ENCODE measurements at regions not wholly inside any gene's neighbourhood (a gene's known extent, or its start where the extent isn't known, plus 50 kb on each side); places are given as distances from the start of the nearest gene placed in this dataset.
A peak's percentile ranks its signal among the peaks of the same experiment; 100 is the strongest.

DNA sequence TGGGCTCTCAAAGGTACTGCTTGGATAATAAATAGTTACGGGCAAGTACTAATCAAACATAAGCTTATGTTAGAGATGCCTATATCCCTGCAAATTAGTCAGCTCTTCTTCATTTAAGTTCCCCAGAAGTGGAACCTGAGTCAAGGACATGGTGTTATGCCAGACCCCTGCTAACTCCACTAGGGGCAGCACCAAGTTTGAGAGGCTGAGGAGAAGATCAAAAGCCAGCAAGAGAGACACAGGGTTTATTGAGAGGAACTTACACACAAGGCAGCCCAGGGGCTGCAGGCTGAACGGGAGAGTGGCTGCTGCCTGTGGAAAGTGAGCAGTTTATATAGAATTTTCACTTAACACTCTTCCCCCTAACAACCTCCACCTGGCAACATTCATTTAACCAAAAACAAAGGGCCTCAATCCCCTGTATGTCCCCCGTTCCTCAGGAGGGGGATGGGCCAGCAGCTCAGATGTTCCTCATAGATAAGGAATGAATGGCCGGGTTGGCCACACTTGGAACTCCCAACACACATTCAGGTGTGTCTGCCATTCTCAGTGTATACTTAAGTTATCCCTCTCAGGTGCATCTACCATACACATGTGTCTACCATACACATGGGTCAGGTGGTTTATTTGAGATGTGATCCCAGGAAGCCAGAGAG lies 62.6 kb upstream of the GHITM start:
- DNase-seq: no peak
- Histone ChIP-seq H3K27me3 (no peaks in the 10 kb centered on the region), H3K9me3 (no peaks in the 10 kb centered on the region), H3K4me3 (replicated peaks in 1 of 3) (no peak overlapping the region), H3K27ac (peak overlapping the region in 1 of 3 donors; percentile 30), H3K36me3 (no peaks in the 10 kb centered on the region), H3K4me1 (peaks cover 16 to 25% of the 10 kb centered on the region in 2 donors)
- intact Hi-C loops (cut with DNase I): no loop called here
- WGBS, 2 donors: 63 to 75% methylated on average over 4 of the region's 4 CpGs
- TF ChIP-seq, protein P1, sequence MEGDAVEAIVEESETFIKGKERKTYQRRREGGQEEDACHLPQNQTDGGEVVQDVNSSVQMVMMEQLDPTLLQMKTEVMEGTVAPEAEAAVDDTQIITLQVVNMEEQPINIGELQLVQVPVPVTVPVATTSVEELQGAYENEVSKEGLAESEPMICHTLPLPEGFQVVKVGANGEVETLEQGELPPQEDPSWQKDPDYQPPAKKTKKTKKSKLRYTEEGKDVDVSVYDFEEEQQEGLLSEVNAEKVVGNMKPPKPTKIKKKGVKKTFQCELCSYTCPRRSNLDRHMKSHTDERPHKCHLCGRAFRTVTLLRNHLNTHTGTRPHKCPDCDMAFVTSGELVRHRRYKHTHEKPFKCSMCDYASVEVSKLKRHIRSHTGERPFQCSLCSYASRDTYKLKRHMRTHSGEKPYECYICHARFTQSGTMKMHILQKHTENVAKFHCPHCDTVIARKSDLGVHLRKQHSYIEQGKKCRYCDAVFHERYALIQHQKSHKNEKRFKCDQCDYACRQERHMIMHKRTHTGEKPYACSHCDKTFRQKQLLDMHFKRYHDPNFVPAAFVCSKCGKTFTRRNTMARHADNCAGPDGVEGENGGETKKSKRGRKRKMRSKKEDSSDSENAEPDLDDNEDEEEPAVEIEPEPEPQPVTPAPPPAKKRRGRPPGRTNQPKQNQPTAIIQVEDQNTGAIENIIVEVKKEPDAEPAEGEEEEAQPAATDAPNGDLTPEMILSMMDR (IDR thresholded peaks at IDR 0.05): peak in 2 of 6 experiments; percentile 21
- TF ChIP-seq POLR2A (IDR thresholded peaks at IDR 0.05): no peak

DNA sequence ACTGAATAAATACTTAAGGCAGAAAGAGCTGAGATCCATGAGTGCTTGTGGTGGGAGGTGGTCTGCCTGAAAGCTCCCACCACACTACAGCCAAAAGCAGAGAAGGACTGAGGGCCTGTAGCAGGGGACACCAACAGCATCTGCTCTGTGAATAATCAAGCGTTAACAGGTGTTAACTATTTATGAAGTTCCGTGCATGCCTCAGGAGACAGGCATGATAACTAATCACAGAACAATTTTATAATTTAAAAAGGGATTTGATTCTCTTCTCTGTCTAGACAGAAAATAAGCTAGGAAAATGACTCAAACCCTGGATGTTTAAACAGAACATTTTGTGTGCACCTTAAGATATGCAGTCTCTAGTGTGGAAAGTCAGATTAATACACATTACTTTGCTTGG lies 61.5 kb upstream of the GHITM start:
- DNase-seq: no peak
- Histone ChIP-seq H3K27ac (no peak overlapping the region), H3K9me3 (no peaks in the 10 kb centered on the region), H3K4me3 (replicated peaks in 1 of 3) (no peak overlapping the region), H3K36me3 (no peaks in the 10 kb centered on the region), H3K4me1 (peaks cover 16 to 25% of the 10 kb centered on the region in 2 donors), H3K27me3 (no peaks in the 10 kb centered on the region)
- WGBS, 2 donors: 95 to 98% methylated on average over 2 of the region's 2 CpGs
- intact Hi-C loops (cut with DNase I): no loop called here
- no peak for TF ChIP-seq POLR2A (IDR thresholded peaks at IDR 0.05)
- TF ChIP-seq, protein P1 (IDR thresholded peaks at IDR 0.05): no peak

DNA sequence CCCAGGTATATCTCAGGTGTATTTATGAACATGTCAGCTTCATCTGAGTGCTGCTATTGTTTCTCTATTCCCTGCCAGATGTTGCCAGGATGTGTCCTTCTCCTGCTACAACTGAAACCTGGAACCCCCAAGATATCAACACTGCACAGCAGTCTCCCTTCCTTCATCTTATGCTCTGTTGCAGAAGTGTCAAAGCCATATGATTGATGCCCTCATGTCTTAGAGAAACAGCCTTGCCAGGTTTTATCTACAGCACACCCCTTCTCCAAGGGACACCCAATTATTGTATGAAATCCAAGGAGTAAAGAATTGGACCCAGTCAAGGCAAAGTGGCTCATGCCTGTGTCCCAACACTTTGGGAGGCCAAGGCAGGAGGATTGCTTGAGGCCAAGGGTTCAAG lies 60.5 kb upstream of the GHITM start:
- intact Hi-C loops (cut with DNase I): no loop called here
- H3K36me3 ChIP-seq: no peaks in the 10 kb centered on the region
- no peak overlapping the region for H3K27ac ChIP-seq
- no peaks in the 10 kb centered on the region for H3K9me3 ChIP-seq
- no peak for DNase-seq
- H3K27me3 ChIP-seq: no peaks in the 10 kb centered on the region
- peaks cover 16 to 25% of the 10 kb centered on the region in 2 donors for H3K4me1 ChIP-seq
- TF ChIP-seq POLR2A (IDR thresholded peaks at IDR 0.05): no peak
- TF ChIP-seq, protein P1 (IDR thresholded peaks at IDR 0.05): no peak
- no peak overlapping the region for H3K4me3 ChIP-seq (replicated peaks in 1 of 3)

DNA sequence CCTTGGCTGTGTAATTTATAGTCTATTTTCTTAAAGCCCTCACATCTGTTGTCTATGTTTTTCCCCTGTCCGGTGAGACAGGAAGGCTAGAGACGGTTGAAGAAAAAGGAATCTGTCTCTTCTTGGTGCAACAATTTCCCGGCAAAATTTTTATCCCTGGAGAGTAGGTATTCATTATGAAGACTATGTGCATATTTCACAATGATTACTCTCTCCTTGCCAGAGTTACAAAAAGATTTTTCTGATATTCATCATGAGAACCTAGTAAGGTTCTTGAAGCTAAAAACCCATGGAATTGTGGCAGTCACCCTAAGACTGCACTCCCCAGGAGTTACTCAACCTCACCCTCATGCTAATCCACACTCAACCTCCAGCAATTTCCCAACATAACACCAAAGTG lies 55.0 kb upstream of the GHITM start:
- WGBS, 2 donors: 72 to 93% methylated on average over 3 of the region's 3 CpGs
- Histone ChIP-seq H3K4me1 (peaks cover 8 to 11% of the 10 kb centered on the region in 2 donors), H3K9me3 (no peaks in the 10 kb centered on the region), H3K4me3 (replicated peaks in 1 of 3) (no peak overlapping the region), H3K27me3 (no peaks in the 10 kb centered on the region), H3K27ac (no peak overlapping the region), H3K36me3 (no peaks in the 10 kb centered on the region)
- no peak for DNase-seq
- intact Hi-C loops (cut with DNase I): no loop called here
- TF ChIP-seq, protein P1 (IDR thresholded peaks at IDR 0.05): no peak
- no peak for TF ChIP-seq POLR2A (IDR thresholded peaks at IDR 0.05)

DNA sequence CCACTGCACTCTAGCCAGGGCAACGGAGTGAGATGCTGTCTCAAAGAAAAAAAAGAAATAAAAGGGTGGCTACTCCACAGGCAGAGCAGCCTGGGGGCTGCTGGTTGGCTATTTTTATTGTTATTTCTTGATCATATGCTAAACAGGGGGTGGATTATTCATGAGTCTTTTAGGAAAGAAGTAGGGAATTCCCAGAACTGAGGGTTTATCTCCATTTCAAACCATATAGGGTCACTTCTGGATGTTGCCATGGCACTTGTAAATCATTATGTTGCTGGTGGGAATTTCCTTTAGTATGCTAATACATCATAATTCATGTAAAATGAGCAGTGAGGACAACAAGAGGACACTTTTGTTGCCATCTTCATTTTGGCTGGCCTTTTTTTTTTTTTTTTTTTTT lies 52.1 kb upstream of the GHITM start:
- H3K27ac ChIP-seq: no peak overlapping the region
- WGBS, 2 donors: 85 to 97% methylated on average over 1 of the region's 1 CpG
- intact Hi-C loops (cut with DNase I): no loop called here
- no peaks in the 10 kb centered on the region for H3K36me3 ChIP-seq
- H3K4me1 ChIP-seq: peaks cover 11 to 12% of the 10 kb centered on the region in 2 donors
- TF ChIP-seq POLR2A (IDR thresholded peaks at IDR 0.05): no peak
- TF ChIP-seq, protein P1 (IDR thresholded peaks at IDR 0.05): no peak
- H3K4me3 ChIP-seq (replicated peaks in 1 of 3): no peak overlapping the region
- H3K9me3 ChIP-seq: no peaks in the 10 kb centered on the region
- no peaks in the 10 kb centered on the region for H3K27me3 ChIP-seq
- DNase-seq: no peak

Data from thyroid gland (tissue), 4 donors.